ENCODE measurements at regions not wholly inside any gene's neighbourhood (a gene's known extent, or its start where the extent isn't known, plus 50 kb on each side); places are given as distances from the start of the nearest gene placed in this dataset.
A peak's percentile ranks its signal among the peaks of the same experiment; 100 is the strongest.

GRCh38 chr10:42917821-42918220, 135.2 kb downstream of the BMS1 start:
- no peaks in the 10 kb centered on the region for H3K36me3 ChIP-seq (ENCODE audit: control insufficient read depth, insufficient read depth, low read length)
- no peak overlapping the region for H3K4me3 ChIP-seq (ENCODE audit: low read depth, low read length)
- H3K9ac ChIP-seq (ENCODE audit: low read depth, low read length): no peak overlapping the region
- H3K9me3 ChIP-seq (ENCODE audit: control insufficient read depth, insufficient read depth, low read length): no peaks in the 10 kb centered on the region
- no peaks in the 10 kb centered on the region for H3K4me1 ChIP-seq (ENCODE audit: control insufficient read depth, insufficient read depth, low read length)
- H3K27me3 ChIP-seq (ENCODE audit: control insufficient read depth, insufficient read depth, low read length): no peaks in the 10 kb centered on the region

DNA sequence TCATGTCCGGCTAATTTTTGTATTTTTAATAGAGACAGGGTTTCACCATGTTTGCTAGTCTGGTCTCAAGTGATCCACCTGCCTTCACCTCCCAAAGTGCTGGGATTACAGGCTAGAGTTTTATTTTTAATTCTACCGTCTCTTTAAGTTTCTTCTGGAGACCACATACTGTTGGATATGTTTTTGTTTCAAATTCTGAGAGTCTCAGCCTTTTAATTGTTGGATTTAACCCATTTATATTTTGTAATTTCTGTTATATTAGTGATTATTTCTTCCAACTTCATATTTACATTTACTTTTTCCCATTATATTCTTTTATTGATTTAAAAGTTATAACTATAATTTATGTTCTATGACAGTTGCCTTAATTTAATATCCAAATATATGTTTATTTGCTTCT, 139.4 kb downstream of the BMS1 start:
- no peaks in the 10 kb centered on the region for H3K36me3 ChIP-seq (ENCODE audit: control insufficient read depth, insufficient read depth, low read length)
- H3K4me3 ChIP-seq (ENCODE audit: low read depth, low read length): no peak overlapping the region
- H3K9ac ChIP-seq (ENCODE audit: low read depth, low read length): no peak overlapping the region
- no peaks in the 10 kb centered on the region for H3K9me3 ChIP-seq (ENCODE audit: control insufficient read depth, insufficient read depth, low read length)
- no peaks in the 10 kb centered on the region for H3K27me3 ChIP-seq (ENCODE audit: control insufficient read depth, insufficient read depth, low read length)
- peaks cover 10% of the 10 kb centered on the region for H3K4me1 ChIP-seq (ENCODE audit: control insufficient read depth, insufficient read depth, low read length)

DNA sequence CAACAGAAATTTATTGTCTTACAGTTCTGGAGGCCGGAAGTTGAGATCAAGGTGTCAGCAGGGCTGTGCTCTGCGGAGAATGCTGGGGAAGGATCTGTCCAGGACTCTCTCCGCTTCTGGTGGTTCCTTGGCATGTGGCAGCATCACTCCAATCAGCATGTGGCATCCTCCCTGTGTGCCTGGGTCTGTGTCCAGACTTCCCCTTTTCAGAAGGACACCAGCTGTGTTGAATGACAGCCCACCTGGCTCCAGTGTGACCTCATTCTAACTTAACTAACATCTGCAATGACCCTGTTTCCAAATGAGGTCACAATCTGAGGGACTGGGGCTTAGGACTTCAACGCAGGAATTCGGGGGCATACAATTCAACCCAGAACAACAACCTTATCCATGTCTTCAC, 141.9 kb downstream of the BMS1 start:
- H3K9ac ChIP-seq (ENCODE audit: low read depth, low read length): no peak overlapping the region
- H3K27me3 ChIP-seq (ENCODE audit: control insufficient read depth, insufficient read depth, low read length): peaks cover 2% of the 10 kb centered on the region
- peaks cover 12% of the 10 kb centered on the region for H3K4me1 ChIP-seq (ENCODE audit: control insufficient read depth, insufficient read depth, low read length)
- H3K36me3 ChIP-seq (ENCODE audit: control insufficient read depth, insufficient read depth, low read length): no peaks in the 10 kb centered on the region
- no peak overlapping the region for H3K4me3 ChIP-seq (ENCODE audit: low read depth, low read length)
- no peaks in the 10 kb centered on the region for H3K9me3 ChIP-seq (ENCODE audit: control insufficient read depth, insufficient read depth, low read length)

- Histone ChIP-seq H3K27me3 (ENCODE audit: control insufficient read depth, insufficient read depth, low read length) (peaks cover 11% of the 10 kb centered on the region), H3K36me3 (ENCODE audit: control insufficient read depth, insufficient read depth, low read length) (no peaks in the 10 kb centered on the region), H3K4me3 (ENCODE audit: low read depth, low read length) (no peak overlapping the region), H3K4me1 (ENCODE audit: control insufficient read depth, insufficient read depth, low read length) (peaks cover 12% of the 10 kb centered on the region), H3K9me3 (ENCODE audit: control insufficient read depth, insufficient read depth, low read length) (no peaks in the 10 kb centered on the region), H3K9ac (ENCODE audit: low read depth, low read length) (no peak overlapping the region)
These were observed 144.2 kb downstream of the BMS1 start for GRCh38 chr10:42926843-42927242.

DNA sequence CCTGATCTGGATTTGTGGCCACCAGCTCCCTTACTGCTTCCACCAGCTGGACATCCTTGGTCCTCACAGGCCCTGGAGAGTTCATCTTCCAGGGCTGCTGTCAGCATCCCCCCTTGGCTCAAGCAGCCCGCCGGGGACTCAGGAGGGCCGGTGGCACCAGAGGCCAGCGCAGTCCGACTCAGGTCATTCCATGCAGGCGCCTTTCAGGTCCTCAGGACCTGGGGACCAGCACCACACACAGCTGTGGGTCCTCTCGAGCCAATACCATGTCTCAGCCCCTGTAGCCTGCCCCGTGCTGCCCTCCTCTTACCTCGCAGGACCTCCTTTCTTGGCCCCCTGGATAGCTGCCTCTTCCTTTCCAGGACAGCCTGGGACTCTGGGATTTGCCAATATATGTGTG, 145.5 kb downstream of the BMS1 start:
- no peaks in the 10 kb centered on the region for H3K36me3 ChIP-seq (ENCODE audit: control insufficient read depth, insufficient read depth, low read length)
- no peak overlapping the region for H3K9ac ChIP-seq (ENCODE audit: low read depth, low read length)
- H3K27me3 ChIP-seq (ENCODE audit: control insufficient read depth, insufficient read depth, low read length): peaks cover 16% of the 10 kb centered on the region
- H3K9me3 ChIP-seq (ENCODE audit: control insufficient read depth, insufficient read depth, low read length): no peaks in the 10 kb centered on the region
- no peak overlapping the region for H3K4me3 ChIP-seq (ENCODE audit: low read depth, low read length)
- peaks cover 12% of the 10 kb centered on the region for H3K4me1 ChIP-seq (ENCODE audit: control insufficient read depth, insufficient read depth, low read length)

DNA sequence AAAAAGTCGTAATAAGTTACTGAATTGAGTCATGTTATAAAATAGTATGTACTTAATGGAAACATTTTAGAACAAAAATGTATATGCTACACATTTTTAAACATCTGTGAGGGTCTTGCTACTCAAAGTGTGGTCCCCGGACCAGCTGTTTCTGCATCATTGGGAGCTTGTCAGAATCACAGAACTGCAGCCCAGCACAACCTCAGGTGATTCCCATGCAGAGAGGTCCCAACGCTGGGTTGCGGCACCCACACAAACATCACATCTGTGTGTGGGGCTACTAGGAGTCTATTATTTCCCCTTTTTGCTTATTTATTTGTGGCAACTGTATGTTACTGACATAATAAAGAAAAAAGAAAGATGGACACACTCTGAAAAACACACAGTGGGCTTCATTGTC, 146.6 kb downstream of the BMS1 start:
- Histone ChIP-seq H3K9me3 (ENCODE audit: control insufficient read depth, insufficient read depth, low read length) (no peaks in the 10 kb centered on the region), H3K4me1 (ENCODE audit: control insufficient read depth, insufficient read depth, low read length) (peaks cover 12% of the 10 kb centered on the region), H3K27me3 (ENCODE audit: control insufficient read depth, insufficient read depth, low read length) (peaks cover 27% of the 10 kb centered on the region), H3K9ac (ENCODE audit: low read depth, low read length) (no peak overlapping the region), H3K4me3 (ENCODE audit: low read depth, low read length) (no peak overlapping the region), H3K36me3 (ENCODE audit: control insufficient read depth, insufficient read depth, low read length) (no peaks in the 10 kb centered on the region)

- Histone ChIP-seq H3K9ac (ENCODE audit: low read depth, low read length) (no peak overlapping the region), H3K36me3 (ENCODE audit: control insufficient read depth, insufficient read depth, low read length) (no peaks in the 10 kb centered on the region), H3K4me1 (ENCODE audit: control insufficient read depth, insufficient read depth, low read length) (peaks cover 12% of the 10 kb centered on the region), H3K4me3 (ENCODE audit: low read depth, low read length) (no peak overlapping the region), H3K27me3 (ENCODE audit: control insufficient read depth, insufficient read depth, low read length) (peaks cover 34% of the 10 kb centered on the region), H3K9me3 (ENCODE audit: control insufficient read depth, insufficient read depth, low read length) (no peaks in the 10 kb centered on the region)
These were observed 146.9 kb upstream of the RET start for GRCh38 chr10:42929993-42930392.

DNA sequence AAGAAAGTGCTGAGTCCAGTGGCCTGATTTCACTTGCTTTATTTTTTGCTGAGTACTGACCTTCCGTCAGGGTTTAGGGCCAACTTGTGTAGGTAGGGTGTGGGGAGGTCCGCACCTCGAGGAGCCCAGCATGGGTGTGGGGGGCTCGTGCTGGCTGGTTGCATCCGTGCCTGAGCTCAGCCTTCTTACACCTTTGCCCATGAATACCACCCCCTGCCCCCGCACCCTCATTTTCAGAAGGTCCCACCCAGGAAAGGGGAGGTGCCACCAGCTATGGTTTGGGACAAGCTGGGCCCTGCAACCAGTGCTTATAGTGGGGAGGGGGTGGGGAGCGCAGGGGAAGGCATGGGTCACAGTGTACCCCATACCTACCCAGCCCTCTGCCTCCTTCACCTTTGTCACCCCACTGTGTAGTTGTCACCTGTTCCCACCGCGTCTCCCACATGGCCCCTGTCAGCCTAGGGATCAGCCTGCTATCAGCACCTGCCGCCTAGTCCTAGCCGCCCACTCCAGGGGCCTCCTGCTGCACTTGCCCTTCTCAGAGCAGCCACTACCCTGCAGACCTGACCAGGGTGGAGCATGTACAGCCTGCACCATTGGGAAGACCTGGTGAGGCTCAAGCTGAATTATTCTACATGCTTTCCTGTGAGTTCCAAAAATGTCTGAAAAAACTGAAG, 146.2 kb upstream of the RET start:
- H3K27me3 ChIP-seq (ENCODE audit: control insufficient read depth, insufficient read depth, low read length): peaks cover 40% of the 10 kb centered on the region
- H3K4me3 ChIP-seq (ENCODE audit: low read depth, low read length): no peak overlapping the region
- H3K9ac ChIP-seq (ENCODE audit: low read depth, low read length): no peak overlapping the region
- H3K36me3 ChIP-seq (ENCODE audit: control insufficient read depth, insufficient read depth, low read length): no peaks in the 10 kb centered on the region
- H3K4me1 ChIP-seq (ENCODE audit: control insufficient read depth, insufficient read depth, low read length): peaks cover 8% of the 10 kb centered on the region
- H3K9me3 ChIP-seq (ENCODE audit: control insufficient read depth, insufficient read depth, low read length): no peaks in the 10 kb centered on the region

- Histone ChIP-seq H3K36me3 (ENCODE audit: control insufficient read depth, insufficient read depth, low read length) (no peaks in the 10 kb centered on the region), H3K4me1 (ENCODE audit: control insufficient read depth, insufficient read depth, low read length) (peaks cover under 1% of the 10 kb centered on the region), H3K4me3 (ENCODE audit: low read depth, low read length) (no peak overlapping the region), H3K9ac (ENCODE audit: low read depth, low read length) (no peak overlapping the region), H3K9me3 (ENCODE audit: control insufficient read depth, insufficient read depth, low read length) (no peaks in the 10 kb centered on the region), H3K27me3 (ENCODE audit: control insufficient read depth, insufficient read depth, low read length) (peaks cover 47% of the 10 kb centered on the region)
These were observed 144.8 kb upstream of the RET start for GRCh38 chr10:42932116-42932515.

GRCh38 chr10:42932735-42933447, 144.0 kb upstream of the RET start:
- H3K9me3 ChIP-seq (ENCODE audit: control insufficient read depth, insufficient read depth, low read length): no peaks in the 10 kb centered on the region
- no peaks in the 10 kb centered on the region for H3K4me1 ChIP-seq (ENCODE audit: control insufficient read depth, insufficient read depth, low read length)
- H3K4me3 ChIP-seq (ENCODE audit: low read depth, low read length): peak overlapping the region; percentile 79
- H3K27me3 ChIP-seq (ENCODE audit: control insufficient read depth, insufficient read depth, low read length): peaks cover 45% of the 10 kb centered on the region
- H3K9ac ChIP-seq (ENCODE audit: low read depth, low read length): no peak overlapping the region
- no peaks in the 10 kb centered on the region for H3K36me3 ChIP-seq (ENCODE audit: control insufficient read depth, insufficient read depth, low read length)

GRCh38 chr10:42933448-42934340, 143.2 kb upstream of the RET start:
- Histone ChIP-seq H3K27me3 (ENCODE audit: control insufficient read depth, insufficient read depth, low read length) (peaks cover 45% of the 10 kb centered on the region), H3K4me3 (ENCODE audit: low read depth, low read length) (peak overlapping the region; percentile 79), H3K9me3 (ENCODE audit: control insufficient read depth, insufficient read depth, low read length) (no peaks in the 10 kb centered on the region), H3K4me1 (ENCODE audit: control insufficient read depth, insufficient read depth, low read length) (no peaks in the 10 kb centered on the region), H3K9ac (ENCODE audit: low read depth, low read length) (peak overlapping the region; percentile 24), H3K36me3 (ENCODE audit: control insufficient read depth, insufficient read depth, low read length) (no peaks in the 10 kb centered on the region)
